Esophagus squamous epithelium (tissue), 5 donors: ENCODE measurements at regions not wholly inside any gene's neighbourhood (a gene's known extent, or its start where the extent isn't known, plus 50 kb on each side); places are given as distances from the start of the nearest gene placed in this dataset.

ENCODE experiments used
- DNase-seq: peaks from one replicate; lab custom pipeline; 2025; lab: John Stamatoyannopoulos, UW
- H3K27ac ChIP-seq, 4 donors: fragments of 200-600 bp; sonication (generic); one replicate each; pipeline ENCODE4 v1.5.1; 2016 to 2019; ENCODE audit warnings: mild to moderate bottlenecking in 1 of 4
- H3K27me3 ChIP-seq, 4 donors: fragments of 200-600 bp; sonication (generic); 1 replicate in 3 of 4; 2 replicates in 1 of 4; pipeline versions ENCODE4 v1.5.1 to v1.6.0; 2017 to 2021; ENCODE audit warnings: antibody characterized with exemption in 1 of 4
- H3K36me3 ChIP-seq, 3 donors: fragments of 200-600 bp; sonication (generic); one replicate each; pipeline ENCODE4 v1.5.1; 2016 to 2019
- H3K4me1 ChIP-seq, 3 donors: fragments of 200-600 bp; sonication (generic); one replicate each; pipeline ENCODE4 v1.5.1; 2017 to 2019
- H3K4me3 ChIP-seq, 4 donors: fragments of 200-600 bp; sonication (generic); 1 replicate in 3 of 4; 2 replicates in 1 of 4; pipeline ENCODE4 v1.5.1; 2016 to 2019; ENCODE audit warnings: mild to moderate bottlenecking in 2 of 4, moderate library complexity in 1 of 4
- H3K9me3 ChIP-seq, 3 donors: fragments of 200-600 bp; sonication (generic); one replicate each; pipeline ENCODE4 v1.5.1; 2016 to 2019
- POLR2A ChIP-seq, 4 donors: fragments of 450-650 bp; IDR thresholded peaks; one replicate each; pipeline ENCODE4 v1.6.1; 2017; ENCODE audit warnings: antibody characterized with exemption in 4 of 4, mild to moderate bottlenecking in 4 of 4, moderate library complexity in 3 of 4
- WGBS, 2 donors: methylation state at CpG; one replicate each; pipeline ENCODE4 v1.1.5; 2018; 5-methylcytosine and 5-hydroxymethylcytosine counted together
- intact Hi-C: fragments of 100-400 bp; cut with DNase I; formaldehyde crosslinking; loops from one replicate; pipeline ENCODE4 v1.15.0; 2022
- TF ChIP-seq, protein P1 (sequence below), 6 experiments: fragments of 450-650 bp in 4 of 6; fragments of 200-600 bp in 2 of 6; sonication (generic) in 2 of 6; IDR thresholded peaks; one replicate each; pipeline ENCODE4 v1.5.1; 2016 to 2019; ENCODE audit warnings: antibody characterized with exemption in 6 of 6, mild to moderate bottlenecking in 4 of 6, moderate library complexity in 4 of 6
- donor health status: DM: yes; HTN: yes; CAD: no.

DNA sequence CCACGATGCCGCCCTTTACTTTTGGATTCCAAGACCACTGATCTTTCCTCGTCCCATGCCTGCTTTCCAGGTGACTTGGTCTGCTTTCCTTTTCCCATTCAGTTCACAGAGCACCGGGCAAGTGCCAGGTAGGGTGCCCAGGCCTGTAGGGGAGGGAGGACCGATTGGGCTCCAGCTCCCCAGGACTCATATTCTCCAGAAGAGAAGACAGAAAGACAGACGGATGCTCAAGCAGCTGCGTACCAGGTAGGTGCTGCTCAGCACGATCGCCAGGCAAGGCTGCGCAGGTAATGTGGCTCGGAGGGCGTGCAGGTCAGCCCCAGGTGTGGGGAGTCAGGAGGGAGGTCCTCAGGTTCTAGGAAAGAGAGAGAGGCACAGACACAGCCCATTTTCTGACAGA, 67.5 kb upstream of the ZNF423 start:
- H3K27me3 ChIP-seq, result peaks cover 0 to 51% (median 1%) of the 10 kb centered on the region in 4 donors
- H3K4me3 ChIP-seq, result no peak overlapping the region
- H3K9me3 ChIP-seq, result no peaks in the 10 kb centered on the region
- H3K4me1 ChIP-seq, result peaks cover 2 to 4% (median 3%) of the 10 kb centered on the region in 3 donors
- TF ChIP-seq, protein P1, sequence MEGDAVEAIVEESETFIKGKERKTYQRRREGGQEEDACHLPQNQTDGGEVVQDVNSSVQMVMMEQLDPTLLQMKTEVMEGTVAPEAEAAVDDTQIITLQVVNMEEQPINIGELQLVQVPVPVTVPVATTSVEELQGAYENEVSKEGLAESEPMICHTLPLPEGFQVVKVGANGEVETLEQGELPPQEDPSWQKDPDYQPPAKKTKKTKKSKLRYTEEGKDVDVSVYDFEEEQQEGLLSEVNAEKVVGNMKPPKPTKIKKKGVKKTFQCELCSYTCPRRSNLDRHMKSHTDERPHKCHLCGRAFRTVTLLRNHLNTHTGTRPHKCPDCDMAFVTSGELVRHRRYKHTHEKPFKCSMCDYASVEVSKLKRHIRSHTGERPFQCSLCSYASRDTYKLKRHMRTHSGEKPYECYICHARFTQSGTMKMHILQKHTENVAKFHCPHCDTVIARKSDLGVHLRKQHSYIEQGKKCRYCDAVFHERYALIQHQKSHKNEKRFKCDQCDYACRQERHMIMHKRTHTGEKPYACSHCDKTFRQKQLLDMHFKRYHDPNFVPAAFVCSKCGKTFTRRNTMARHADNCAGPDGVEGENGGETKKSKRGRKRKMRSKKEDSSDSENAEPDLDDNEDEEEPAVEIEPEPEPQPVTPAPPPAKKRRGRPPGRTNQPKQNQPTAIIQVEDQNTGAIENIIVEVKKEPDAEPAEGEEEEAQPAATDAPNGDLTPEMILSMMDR (IDR thresholded peaks at IDR 0.05), result no peak
- no peak for TF ChIP-seq POLR2A (IDR thresholded peaks at IDR 0.05)
- 85 to 96% methylated on average over 8 of the region's 12 CpGs for WGBS, 2 donors
- no peaks in the 10 kb centered on the region for H3K36me3 ChIP-seq
- H3K27ac ChIP-seq, result no peak overlapping the region
- DNase-seq, result no peak
- intact Hi-C loops, result no loop called here

DNA sequence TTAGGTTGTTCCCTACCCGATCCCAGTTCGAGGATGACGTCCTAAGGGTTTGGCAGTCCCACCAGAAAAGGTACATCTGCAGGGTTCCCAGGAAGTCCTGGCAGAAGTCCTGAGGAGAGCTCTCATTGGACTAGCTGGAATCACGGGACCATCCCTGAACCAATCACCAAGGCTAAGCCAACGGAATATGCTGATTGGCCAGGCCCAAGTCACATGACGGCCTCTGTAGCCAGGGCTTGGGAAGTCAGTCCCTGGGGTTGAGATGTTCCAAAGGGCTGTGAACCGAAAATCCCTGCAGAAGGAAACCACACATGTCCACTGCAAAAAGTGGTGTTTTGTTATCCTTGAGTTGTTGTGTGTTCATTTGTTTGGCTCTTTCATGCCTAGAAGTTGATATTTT, 68.2 kb upstream of the ZNF423 start:
- no peak for DNase-seq
- TF ChIP-seq, protein P1 (IDR thresholded peaks at IDR 0.05), result no peak
- no peak for TF ChIP-seq POLR2A (IDR thresholded peaks at IDR 0.05)
- Histone ChIP-seq H3K27ac (no peak overlapping the region), H3K4me3 (no peak overlapping the region), H3K27me3 (peaks cover 0 to 52% (median 1%) of the 10 kb centered on the region in 4 donors), H3K9me3 (no peaks in the 10 kb centered on the region), H3K36me3 (no peaks in the 10 kb centered on the region), H3K4me1 (peaks cover 4 to 11% (median 6%) of the 10 kb centered on the region in 3 donors)
- intact Hi-C loops, result no loop called here
- 68 to 82% methylated on average over 2 to 6 of the region's 7 CpGs for WGBS, 2 donors

DNA sequence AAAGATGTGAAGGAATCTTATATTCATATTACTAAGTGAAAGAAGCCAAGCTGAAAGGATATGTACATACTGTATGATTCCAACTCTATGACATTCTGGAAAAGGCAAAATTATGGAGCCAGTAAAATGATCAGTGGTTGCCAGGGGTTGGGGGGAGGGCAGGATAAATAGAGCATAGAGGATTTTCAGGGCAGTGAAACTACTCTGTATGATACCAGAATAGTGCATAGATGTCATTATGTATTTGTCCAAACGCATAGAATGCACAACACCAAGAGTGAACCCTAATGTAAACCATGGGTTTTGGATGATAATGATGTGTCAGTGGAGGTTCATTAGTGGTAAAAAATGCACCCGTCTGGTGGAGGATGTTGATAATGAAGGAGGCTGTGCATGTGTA, 71.0 kb upstream of the ZNF423 start:
- DNase-seq, result no peak
- no peak overlapping the region for H3K27ac ChIP-seq
- WGBS, 2 donors, result 61 to 73% methylated on average over 2 of the region's 2 CpGs
- H3K36me3 ChIP-seq, result no peaks in the 10 kb centered on the region
- no peak overlapping the region for H3K4me3 ChIP-seq
- TF ChIP-seq POLR2A (IDR thresholded peaks at IDR 0.05), result no peak
- TF ChIP-seq, protein P1 (IDR thresholded peaks at IDR 0.05), result no peak
- no peaks in the 10 kb centered on the region for H3K9me3 ChIP-seq
- H3K27me3 ChIP-seq, result peaks cover 0 to 78% (median 1%) of the 10 kb centered on the region in 4 donors
- H3K4me1 ChIP-seq, result peaks cover 4 to 18% (median 6%) of the 10 kb centered on the region in 3 donors
- intact Hi-C loops, result no loop called here

DNA sequence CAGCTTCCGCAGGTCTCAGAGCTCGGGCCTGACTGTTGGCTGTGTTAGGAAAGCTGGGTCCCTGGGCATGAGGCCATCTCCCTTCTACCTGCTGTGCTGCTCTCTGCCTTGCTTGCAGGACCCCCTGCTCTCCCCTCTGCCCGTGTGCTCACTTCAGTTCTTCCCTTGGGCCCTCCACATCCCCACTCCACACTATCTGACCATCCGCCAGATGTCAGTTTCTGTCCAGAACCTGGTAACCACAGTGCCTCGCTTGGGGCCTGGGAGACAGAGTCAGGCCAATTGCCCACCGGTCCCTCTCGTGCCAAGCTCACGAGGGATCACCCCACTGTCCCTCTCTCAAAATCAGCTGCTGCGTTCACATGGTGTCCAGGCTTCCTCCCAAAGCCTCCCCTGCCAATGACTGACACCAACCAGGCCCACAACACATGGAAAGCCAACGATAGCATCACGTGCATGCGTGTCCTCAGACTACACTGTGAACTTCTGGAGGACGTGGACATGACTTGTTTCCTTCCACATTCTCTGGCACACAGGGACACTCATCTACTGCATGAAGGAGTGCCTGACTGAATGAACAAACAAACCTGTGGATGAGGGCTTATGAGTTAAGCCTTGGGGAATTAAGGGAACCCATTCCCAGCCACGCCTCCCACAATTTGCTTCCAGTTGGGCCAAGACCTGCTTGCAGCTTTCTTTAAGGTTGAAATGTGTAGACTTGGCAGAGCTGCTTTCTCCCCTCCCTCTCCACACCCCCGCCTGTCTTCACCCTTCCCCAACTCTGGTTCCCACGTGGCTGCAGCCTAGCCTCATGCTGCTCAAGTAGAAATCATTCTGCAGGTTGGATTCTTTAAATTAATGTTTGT, 72.5 kb upstream of the ZNF423 start:
- intact Hi-C loops, result no loop called here

DNA sequence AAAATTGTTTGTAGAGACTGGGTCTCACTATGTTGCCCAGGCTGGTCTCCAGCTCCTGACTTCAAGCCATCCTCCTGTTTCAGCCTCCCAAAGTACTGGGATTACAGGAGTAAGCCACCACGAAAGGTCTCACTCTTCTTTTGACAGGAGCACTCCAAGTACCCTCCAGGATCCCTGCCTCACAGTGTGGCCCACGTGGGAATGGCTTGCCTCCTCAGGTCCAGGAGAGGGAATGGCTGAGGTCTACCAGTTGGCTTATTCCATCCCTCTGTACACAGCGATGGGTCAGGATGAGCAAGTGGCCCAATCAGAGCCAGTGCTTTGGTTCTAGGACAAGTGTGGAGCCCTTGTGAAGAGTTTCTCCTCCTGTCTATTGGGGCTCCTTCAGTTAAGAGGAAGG, 73.7 kb upstream of the ZNF423 start:
- Histone ChIP-seq H3K9me3 (no peaks in the 10 kb centered on the region), H3K4me3 (no peak overlapping the region), H3K27ac (no peak overlapping the region), H3K36me3 (no peaks in the 10 kb centered on the region), H3K27me3 (peaks cover 0 to 62% (median 0%) of the 10 kb centered on the region in 4 donors), H3K4me1 (peaks cover 4 to 18% (median 6%) of the 10 kb centered on the region in 3 donors)
- intact Hi-C loops, result no loop called here
- 88 to 89% methylated on average over 3 of the region's 3 CpGs for WGBS, 2 donors
- DNase-seq, result no peak
- TF ChIP-seq, protein P1 (IDR thresholded peaks at IDR 0.05), result no peak
- TF ChIP-seq POLR2A (IDR thresholded peaks at IDR 0.05), result no peak

More for the DNA sequence above, 72.5 kb upstream of the ZNF423 start:
- 49 to 67% methylated on average over 16 of the region's 16 CpGs for WGBS, 2 donors
- Histone ChIP-seq H3K27me3 (peaks cover 0 to 72% (median 1%) of the 10 kb centered on the region in 4 donors), H3K27ac (no peak overlapping the region), H3K36me3 (no peaks in the 10 kb centered on the region), H3K4me1 (peaks cover 4 to 18% (median 6%) of the 10 kb centered on the region in 3 donors), H3K4me3 (no peak overlapping the region), H3K9me3 (no peaks in the 10 kb centered on the region)
- TF ChIP-seq POLR2A (IDR thresholded peaks at IDR 0.05), result no peak
- TF ChIP-seq, protein P1 (IDR thresholded peaks at IDR 0.05), result no peak
- no peak for DNase-seq
